GM12878 (cell line): ENCODE measurements at regions not wholly inside any gene's neighbourhood (a gene's known extent, or its start where the extent isn't known, plus 50 kb on each side); places are given as distances from the start of the nearest gene placed in this dataset.

Experiments
- ATAC-seq: fragments of 200-7000 bp; cut with Tn5 transposase; 3 replicates; pipeline ENCODE4 v1.9.1; 2020; ENCODE audit warnings: mild to moderate bottlenecking, moderate library complexity
- BruUV-seq: library from RNA; stranded (reverse); fragments of 400-500 nt; replicated peaks from 2 replicates; lab custom pipeline; 2021; lab: Mats Ljungman, UMichigan
- CTCF ChIA-PET: fragments of 300-600 bp; sonication (Branson Sonifier 250); formaldehyde crosslinking; extraction: SDS; loops from one replicate; lab custom pipeline; 2021; ENCODE audit warnings: inconsistent platforms; lab: Yijun Ruan, JAX
- POLR2A ChIA-PET: fragments of 350-600 bp; formaldehyde crosslinking; extraction: SDS; loops from one replicate; lab custom pipeline; 2021; ENCODE audit warnings: inconsistent platforms; lab: Charles Lee
- RAD21 ChIA-PET: fragments of 300-600 bp; sonication (Branson Sonifier 250); formaldehyde crosslinking; loops from one replicate; lab custom pipeline; 2023; ENCODE audit warnings: antibody characterized with exemption; ENCODE audit not compliant: unreplicated experiment; lab: Charles Lee
- SMC1A ChIA-PET: fragments of 300-600 bp; sonication (Branson Sonifier 250); formaldehyde crosslinking; loops from one replicate; lab custom pipeline; 2023; ENCODE audit not compliant: unreplicated experiment, uncharacterized antibody; lab: Charles Lee
- DNase-seq: peaks from one replicate; pipeline ENCODE4 v3.0.0-alpha.2; 2011; ENCODE audit warnings: low read depth, low spot score
- FAIRE-seq: peaks from 3 replicates; lab custom pipeline; 2011; peaks lifted over from hg19 to GRCh38; lab: Jason Lieb, UNC
- H2AFZ ChIP-seq: 2 replicates; pipeline ENCODE4 v1.6.0; 2011; ENCODE audit warnings: low read depth, low read length, control low read depth; ENCODE audit not compliant: control insufficient read depth
- H3K27ac ChIP-seq: 2 replicates; pipeline ENCODE4 v1.5.1; 2011; ENCODE audit warnings: control low read depth; ENCODE audit not compliant: control insufficient read depth, insufficient read depth
- H3K27me3 ChIP-seq, 2 experiments: replicated peaks in 1 of 2; 2 replicates each; pipeline versions ENCODE4 v1.6.0 to v1.6.1; 2011; ENCODE audit warnings: low read length in 1 of 2; ENCODE audit not compliant: control insufficient read depth in 2 of 2, insufficient read depth in 2 of 2
- H3K36me3 ChIP-seq, 2 experiments: 2 replicates each; pipeline ENCODE4 v1.5.1; 2011; ENCODE audit warnings: low read length in 1 of 2; ENCODE audit not compliant: control insufficient read depth in 2 of 2, insufficient read depth in 2 of 2
- H3K4me1 ChIP-seq: 2 replicates; pipeline ENCODE4 v1.6.1; 2011; ENCODE audit warnings: mild to moderate bottlenecking, low read length, moderate library complexity, mixed read lengths; ENCODE audit not compliant: control insufficient read depth, insufficient read depth
- H3K4me2 ChIP-seq: 2 replicates; pipeline ENCODE4 v1.6.0; 2011; ENCODE audit warnings: control low read depth; ENCODE audit not compliant: control insufficient read depth, insufficient read depth
- H3K4me3 ChIP-seq: fragments of 200-600 bp; sonication (generic); 2 replicates; pipeline ENCODE4 v1.5.1; 2016
- H3K79me2 ChIP-seq: 2 replicates; pipeline ENCODE4 v1.6.0; 2011; ENCODE audit warnings: low read length; ENCODE audit not compliant: control insufficient read depth, insufficient read depth
- H3K9ac ChIP-seq: 2 replicates; pipeline ENCODE4 v1.8.0; 2011; ENCODE audit warnings: low read length, control low read depth, mixed read lengths; ENCODE audit not compliant: control insufficient read depth, insufficient read depth
- H3K9me3 ChIP-seq: replicated peaks from 3 replicates; pipeline ENCODE4 v1.5.1; 2011; ENCODE audit warnings: mild to moderate bottlenecking, low read length; ENCODE audit not compliant: control insufficient read depth, insufficient read depth
- H4K20me1 ChIP-seq: 2 replicates; pipeline ENCODE4 v1.6.0; 2011; ENCODE audit not compliant: control insufficient read depth, insufficient read depth
- CHD4 ChIP-seq: fragments of 200-600 bp; sonication (generic); IDR thresholded peaks from 2 replicates; pipeline ENCODE4 v1.6.1; 2016; ENCODE audit warnings: mild to moderate bottlenecking
- EP300 ChIP-seq, 2 experiments: fragments of 150-350 bp in 1 of 2; IDR thresholded peaks; 2 replicates each; pipeline ENCODE4 v1.6.1; 2011 to 2012; ENCODE audit warnings: low read depth in 2 of 2, low read length in 2 of 2, borderline replicate concordance in 1 of 2, improper control_type of control experiment in 1 of 2, inconsistent platforms in 1 of 2; ENCODE audit not compliant: control insufficient read depth in 1 of 2
- ETV6 ChIP-seq, 2 experiments: fragments of 450-650 bp in 1 of 2; IDR thresholded peaks in 1 of 2; conservative IDR thresholded peaks in 1 of 2; 2 replicates each; pipeline ENCODE4 v1.6.1; 2014; ENCODE audit warnings: antibody characterized with exemption in 1 of 2, borderline replicate concordance in 1 of 2, low read depth in 1 of 2, mild to moderate bottlenecking in 1 of 2, moderate library complexity in 1 of 2
- GATAD2B ChIP-seq: fragments of 450-650 bp; conservative IDR thresholded peaks from 2 replicates; pipeline ENCODE4 v1.6.1; 2017; ENCODE audit warnings: low read depth, mild to moderate bottlenecking, moderate library complexity
- MTA2 ChIP-seq: fragments of 450-650 bp; IDR thresholded peaks from 2 replicates; pipeline ENCODE4 v1.6.1; 2016; ENCODE audit warnings: low read depth, mild to moderate bottlenecking, moderate library complexity
- MXI1 ChIP-seq: fragments of 150-350 bp; IDR thresholded peaks from 2 replicates; pipeline ENCODE4 v1.6.1; 2011; ENCODE audit warnings: low read depth, mild to moderate bottlenecking, inconsistent platforms, low read length, improper control_type of control experiment
- RFX5 ChIP-seq: IDR thresholded peaks from 2 replicates; pipeline ENCODE4 v1.6.1; 2011; ENCODE audit warnings: low read depth, low read length, improper control_type of control experiment
- SIX5 ChIP-seq: IDR thresholded peaks from 2 replicates; pipeline ENCODE4 v1.6.1; 2011; ENCODE audit warnings: mild to moderate bottlenecking, low read depth, low read length, moderate library complexity; ENCODE audit not compliant: severe bottlenecking
- SPI1 ChIP-seq: IDR thresholded peaks from 2 replicates; pipeline ENCODE4 v1.6.1; 2011; ENCODE audit warnings: low read depth, mild to moderate bottlenecking, low read length, moderate library complexity, borderline replicate concordance; ENCODE audit not compliant: insufficient read depth
- SUPT20H ChIP-seq: IDR thresholded peaks from 2 replicates; pipeline ENCODE4 v1.6.1; 2011; ENCODE audit warnings: low read depth, mild to moderate bottlenecking, low read length, moderate library complexity, borderline replicate concordance; ENCODE audit not compliant: control insufficient read depth
- TCF7 ChIP-seq: IDR thresholded peaks from 2 replicates; pipeline ENCODE4 v1.6.1; 2014; ENCODE audit warnings: antibody characterized with exemption, borderline replicate concordance
- ZNF274 ChIP-seq: IDR thresholded peaks from one replicate; pipeline ENCODE4 v1.8.0; 2011; ENCODE audit not compliant: insufficient read length, insufficient read depth
- WGBS: methylation state at CpG from one replicate; pipeline ENCODE4 v1.1.6; 2016; ENCODE audit warnings: low lambda C conversion rate; ENCODE audit not compliant: insufficient replicate concordance, insufficient coverage; ENCODE audit errors: missing lambda C conversion rate; 5-methylcytosine and 5-hydroxymethylcytosine counted together
- in situ Hi-C: fragments of 300-500 bp; cut with MboI; formaldehyde crosslinking; loops from 9 replicates; pipeline ENCODE4 v1.14.3; 2018; ENCODE audit warnings: mixed read lengths
- intact Hi-C: fragments of 100-400 bp; cut with micrococcal nuclease; formaldehyde crosslinking; loops from one replicate; pipeline ENCODE4 v1.14.2; 2022; ENCODE audit not compliant: unreplicated experiment
- TF ChIP-seq, protein P1 (sequence below): fragments of 450-650 bp; IDR thresholded peaks from 2 replicates; pipeline ENCODE4 v1.6.1; 2017; ENCODE audit warnings: antibody characterized with exemption, mild to moderate bottlenecking, moderate library complexity
- TF ChIP-seq, protein P2 (sequence below): fragments of 450-650 bp; conservative IDR thresholded peaks from 2 replicates; pipeline ENCODE4 v1.6.1; 2017; ENCODE audit warnings: mild to moderate bottlenecking, moderate library complexity
- TF ChIP-seq, protein P3 (sequence below): fragments of 450-650 bp; IDR thresholded peaks from 2 replicates; pipeline ENCODE4 v1.6.1; 2016; ENCODE audit warnings: mild to moderate bottlenecking, moderate library complexity, borderline replicate concordance

DNA sequence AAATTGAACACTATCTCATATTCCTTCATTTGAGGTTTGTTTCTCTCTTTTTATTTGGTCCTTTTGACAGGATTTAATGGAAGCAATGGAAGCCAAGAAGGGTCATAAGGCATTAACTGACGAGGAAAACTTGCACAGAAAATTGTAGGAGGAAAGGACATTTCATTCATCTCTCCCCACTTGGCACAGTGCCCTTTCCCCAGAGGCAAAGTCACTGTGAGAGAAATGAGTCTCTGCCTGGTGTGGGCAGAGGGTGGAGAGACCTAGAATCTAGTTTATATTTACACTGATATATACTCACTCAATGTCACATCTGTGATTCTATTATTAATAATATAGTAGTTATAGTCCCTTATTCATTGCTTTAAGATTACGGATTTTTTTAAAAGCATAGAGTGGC is 324.6 kb upstream of the IL12A start:
- BruUV-seq: no TSS peak
- FAIRE-seq (no peak), ATAC-seq (no peak), DNase-seq (no peak)
- TF ChIP-seq SIX5 (no peak), RFX5 (no peak), MXI1 (no peak), ZNF274 (no peak), CHD4 (no peak), SPI1 (no peak), TCF7 (no peak), SUPT20H (no peak), EP300 (IDR thresholded peaks at IDR 0.05; ENCODE audit: borderline replicate concordance in 1 of 2, control insufficient read depth in 1 of 2, low read depth in 2 of 2, low read length in 2 of 2) (no peak), ETV6 (conservative IDR thresholded peaks at IDR 0.05 in 1 of 2, IDR thresholded peaks at IDR 0.05 in 1 of 2; ENCODE audit: borderline replicate concordance in 1 of 2, low read depth in 1 of 2) (no peak), GATAD2B (no peak), MTA2 (no peak)
- TF ChIP-seq, protein P1, sequence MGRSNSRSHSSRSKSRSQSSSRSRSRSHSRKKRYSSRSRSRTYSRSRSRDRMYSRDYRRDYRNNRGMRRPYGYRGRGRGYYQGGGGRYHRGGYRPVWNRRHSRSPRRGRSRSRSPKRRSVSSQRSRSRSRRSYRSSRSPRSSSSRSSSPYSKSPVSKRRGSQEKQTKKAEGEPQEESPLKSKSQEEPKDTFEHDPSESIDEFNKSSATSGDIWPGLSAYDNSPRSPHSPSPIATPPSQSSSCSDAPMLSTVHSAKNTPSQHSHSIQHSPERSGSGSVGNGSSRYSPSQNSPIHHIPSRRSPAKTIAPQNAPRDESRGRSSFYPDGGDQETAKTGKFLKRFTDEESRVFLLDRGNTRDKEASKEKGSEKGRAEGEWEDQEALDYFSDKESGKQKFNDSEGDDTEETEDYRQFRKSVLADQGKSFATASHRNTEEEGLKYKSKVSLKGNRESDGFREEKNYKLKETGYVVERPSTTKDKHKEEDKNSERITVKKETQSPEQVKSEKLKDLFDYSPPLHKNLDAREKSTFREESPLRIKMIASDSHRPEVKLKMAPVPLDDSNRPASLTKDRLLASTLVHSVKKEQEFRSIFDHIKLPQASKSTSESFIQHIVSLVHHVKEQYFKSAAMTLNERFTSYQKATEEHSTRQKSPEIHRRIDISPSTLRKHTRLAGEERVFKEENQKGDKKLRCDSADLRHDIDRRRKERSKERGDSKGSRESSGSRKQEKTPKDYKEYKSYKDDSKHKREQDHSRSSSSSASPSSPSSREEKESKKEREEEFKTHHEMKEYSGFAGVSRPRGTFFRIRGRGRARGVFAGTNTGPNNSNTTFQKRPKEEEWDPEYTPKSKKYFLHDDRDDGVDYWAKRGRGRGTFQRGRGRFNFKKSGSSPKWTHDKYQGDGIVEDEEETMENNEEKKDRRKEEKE: no peak
- TF ChIP-seq, protein P2, sequence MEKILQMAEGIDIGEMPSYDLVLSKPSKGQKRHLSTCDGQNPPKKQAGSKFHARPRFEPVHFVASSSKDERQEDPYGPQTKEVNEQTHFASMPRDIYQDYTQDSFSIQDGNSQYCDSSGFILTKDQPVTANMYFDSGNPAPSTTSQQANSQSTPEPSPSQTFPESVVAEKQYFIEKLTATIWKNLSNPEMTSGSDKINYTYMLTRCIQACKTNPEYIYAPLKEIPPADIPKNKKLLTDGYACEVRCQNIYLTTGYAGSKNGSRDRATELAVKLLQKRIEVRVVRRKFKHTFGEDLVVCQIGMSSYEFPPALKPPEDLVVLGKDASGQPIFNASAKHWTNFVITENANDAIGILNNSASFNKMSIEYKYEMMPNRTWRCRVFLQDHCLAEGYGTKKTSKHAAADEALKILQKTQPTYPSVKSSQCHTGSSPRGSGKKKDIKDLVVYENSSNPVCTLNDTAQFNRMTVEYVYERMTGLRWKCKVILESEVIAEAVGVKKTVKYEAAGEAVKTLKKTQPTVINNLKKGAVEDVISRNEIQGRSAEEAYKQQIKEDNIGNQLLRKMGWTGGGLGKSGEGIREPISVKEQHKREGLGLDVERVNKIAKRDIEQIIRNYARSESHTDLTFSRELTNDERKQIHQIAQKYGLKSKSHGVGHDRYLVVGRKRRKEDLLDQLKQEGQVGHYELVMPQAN: no peak
- TF ChIP-seq, protein P3, sequence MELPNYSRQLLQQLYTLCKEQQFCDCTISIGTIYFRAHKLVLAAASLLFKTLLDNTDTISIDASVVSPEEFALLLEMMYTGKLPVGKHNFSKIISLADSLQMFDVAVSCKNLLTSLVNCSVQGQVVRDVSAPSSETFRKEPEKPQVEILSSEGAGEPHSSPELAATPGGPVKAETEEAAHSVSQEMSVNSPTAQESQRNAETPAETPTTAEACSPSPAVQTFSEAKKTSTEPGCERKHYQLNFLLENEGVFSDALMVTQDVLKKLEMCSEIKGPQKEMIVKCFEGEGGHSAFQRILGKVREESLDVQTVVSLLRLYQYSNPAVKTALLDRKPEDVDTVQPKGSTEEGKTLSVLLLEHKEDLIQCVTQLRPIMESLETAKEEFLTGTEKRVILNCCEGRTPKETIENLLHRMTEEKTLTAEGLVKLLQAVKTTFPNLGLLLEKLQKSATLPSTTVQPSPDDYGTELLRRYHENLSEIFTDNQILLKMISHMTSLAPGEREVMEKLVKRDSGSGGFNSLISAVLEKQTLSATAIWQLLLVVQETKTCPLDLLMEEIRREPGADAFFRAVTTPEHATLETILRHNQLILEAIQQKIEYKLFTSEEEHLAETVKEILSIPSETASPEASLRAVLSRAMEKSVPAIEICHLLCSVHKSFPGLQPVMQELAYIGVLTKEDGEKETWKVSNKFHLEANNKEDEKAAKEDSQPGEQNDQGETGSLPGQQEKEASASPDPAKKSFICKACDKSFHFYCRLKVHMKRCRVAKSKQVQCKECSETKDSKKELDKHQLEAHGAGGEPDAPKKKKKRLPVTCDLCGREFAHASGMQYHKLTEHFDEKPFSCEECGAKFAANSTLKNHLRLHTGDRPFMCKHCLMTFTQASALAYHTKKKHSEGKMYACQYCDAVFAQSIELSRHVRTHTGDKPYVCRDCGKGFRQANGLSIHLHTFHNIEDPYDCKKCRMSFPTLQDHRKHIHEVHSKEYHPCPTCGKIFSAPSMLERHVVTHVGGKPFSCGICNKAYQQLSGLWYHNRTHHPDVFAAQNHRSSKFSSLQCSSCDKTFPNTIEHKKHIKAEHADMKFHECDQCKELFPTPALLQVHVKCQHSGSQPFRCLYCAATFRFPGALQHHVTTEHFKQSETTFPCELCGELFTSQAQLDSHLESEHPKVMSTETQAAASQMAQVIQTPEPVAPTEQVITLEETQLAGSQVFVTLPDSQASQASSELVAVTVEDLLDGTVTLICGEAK: no peak
- H3K36me3 ChIP-seq: no peaks in the 10 kb centered on the region
- ChIA-PET RAD21 (no interaction called here), POLR2A (no interaction called here), CTCF (no interaction called here), SMC1A (no interaction called here)
- intact Hi-C loops: no loop called here
- no peaks in the 10 kb centered on the region for H3K79me2 ChIP-seq
- in situ Hi-C loops: no loop called here
- no peaks in the 10 kb centered on the region for H3K9me3 ChIP-seq
- no peak overlapping the region for H2AFZ ChIP-seq
- no peaks in the 10 kb centered on the region for H3K4me1 ChIP-seq
- H3K4me3 ChIP-seq: no peak overlapping the region
- H4K20me1 ChIP-seq: no peaks in the 10 kb centered on the region
- no peak overlapping the region for H3K27ac ChIP-seq
- H3K4me2 ChIP-seq: no peak overlapping the region
- H3K27me3 ChIP-seq: no peaks in the 10 kb centered on the region
- 17% methylated on average over 2 of the region's 2 CpGs for WGBS
- H3K9ac ChIP-seq: no peak overlapping the region
